IPS-18a (cell line): ENCODE measurements at regions not wholly inside any gene's neighbourhood (a gene's known extent, or its start where the extent isn't known, plus 50 kb on each side); places are given as distances from the start of the nearest gene placed in this dataset.

ENCODE experiments used
- H3K27ac ChIP-seq: one replicate; pipeline ENCODE4 v1.5.1; 2013; ENCODE audit warnings: low read length
- H3K27me3 ChIP-seq: one replicate; pipeline ENCODE4 v1.6.1; 2013; ENCODE audit warnings: mild to moderate bottlenecking, low read length; ENCODE audit not compliant: control insufficient read depth, insufficient read depth
- H3K36me3 ChIP-seq: one replicate; pipeline ENCODE4 v1.6.1; 2013; ENCODE audit warnings: low read depth, low read length; ENCODE audit not compliant: control insufficient read depth
- H3K4me1 ChIP-seq: one replicate; pipeline ENCODE4 v1.6.1; 2013; ENCODE audit warnings: low read depth, low read length; ENCODE audit not compliant: control insufficient read depth
- H3K4me3 ChIP-seq: one replicate; pipeline ENCODE4 v1.5.1; 2013; ENCODE audit warnings: low read length
- H3K9ac ChIP-seq: one replicate; pipeline ENCODE4 v1.6.1; 2013; ENCODE audit warnings: mild to moderate bottlenecking, low read length, moderate library complexity
- H3K9me3 ChIP-seq: one replicate; pipeline ENCODE4 v1.6.1; 2013; ENCODE audit warnings: low read depth, low read length; ENCODE audit not compliant: control insufficient read depth

GRCh38 chr10:107611115-107611514 lies 446.6 kb upstream of the SORCS1 start:
- Histone ChIP-seq H3K27me3 (no peaks in the 10 kb centered on the region), H3K9ac (no peak overlapping the region), H3K4me3 (no peak overlapping the region), H3K36me3 (no peaks in the 10 kb centered on the region), H3K4me1 (no peaks in the 10 kb centered on the region), H3K9me3 (no peaks in the 10 kb centered on the region), H3K27ac (no peak overlapping the region)

GRCh38 chr10:107589081-107589480 lies 424.6 kb upstream of the SORCS1 start:
- H3K27me3 ChIP-seq, result no peaks in the 10 kb centered on the region
- H3K4me1 ChIP-seq, result peaks cover 4% of the 10 kb centered on the region

GRCh38 chr10:107585630-107586029 lies 421.1 kb upstream of the SORCS1 start:
- Histone ChIP-seq H3K27me3 (no peaks in the 10 kb centered on the region), H3K27ac (no peak overlapping the region), H3K9ac (no peak overlapping the region), H3K9me3 (peaks cover 5% of the 10 kb centered on the region), H3K4me3 (no peak overlapping the region), H3K36me3 (no peaks in the 10 kb centered on the region), H3K4me1 (peaks cover 4% of the 10 kb centered on the region)

More at GRCh38 chr10:107589081-107589480, 424.6 kb upstream of the SORCS1 start:
- Histone ChIP-seq H3K36me3 (no peaks in the 10 kb centered on the region), H3K27ac (no peak overlapping the region), H3K9ac (no peak overlapping the region), H3K4me3 (no peak overlapping the region), H3K9me3 (peaks cover 5% of the 10 kb centered on the region)

GRCh38 chr10:107583974-107584373 lies 419.5 kb upstream of the SORCS1 start:
- Histone ChIP-seq H3K36me3 (no peaks in the 10 kb centered on the region), H3K4me1 (peaks cover 4% of the 10 kb centered on the region), H3K9me3 (peaks cover 5% of the 10 kb centered on the region), H3K4me3 (no peak overlapping the region), H3K27ac (no peak overlapping the region), H3K27me3 (no peaks in the 10 kb centered on the region), H3K9ac (no peak overlapping the region)

- Histone ChIP-seq H3K9ac (no peak overlapping the region), H3K9me3 (no peaks in the 10 kb centered on the region), H3K27me3 (no peaks in the 10 kb centered on the region), H3K36me3 (no peaks in the 10 kb centered on the region), H3K27ac (no peak overlapping the region), H3K4me1 (no peaks in the 10 kb centered on the region), H3K4me3 (no peak overlapping the region)
Observed at GRCh38 chr10:107579970-107580369, 415.5 kb upstream of the SORCS1 start.

GRCh38 chr10:107577221-107577620 lies 412.7 kb upstream of the SORCS1 start:
- Histone ChIP-seq H3K9ac (no peak overlapping the region), H3K36me3 (no peaks in the 10 kb centered on the region), H3K4me1 (no peaks in the 10 kb centered on the region), H3K27me3 (no peaks in the 10 kb centered on the region), H3K27ac (no peak overlapping the region), H3K9me3 (no peaks in the 10 kb centered on the region), H3K4me3 (no peak overlapping the region)

GRCh38 chr10:107576746-107577145 lies 412.2 kb upstream of the SORCS1 start:
- H3K9ac ChIP-seq, result no peak overlapping the region
- no peak overlapping the region for H3K4me3 ChIP-seq
- no peaks in the 10 kb centered on the region for H3K9me3 ChIP-seq
- H3K36me3 ChIP-seq, result no peaks in the 10 kb centered on the region
- no peak overlapping the region for H3K27ac ChIP-seq
- H3K27me3 ChIP-seq, result no peaks in the 10 kb centered on the region
- H3K4me1 ChIP-seq, result no peaks in the 10 kb centered on the region

- no peak overlapping the region for H3K27ac ChIP-seq
- H3K9me3 ChIP-seq, result no peaks in the 10 kb centered on the region
- H3K4me1 ChIP-seq, result no peaks in the 10 kb centered on the region
- no peak overlapping the region for H3K9ac ChIP-seq
- H3K27me3 ChIP-seq, result no peaks in the 10 kb centered on the region
- no peaks in the 10 kb centered on the region for H3K36me3 ChIP-seq
- no peak overlapping the region for H3K4me3 ChIP-seq
Observed at GRCh38 chr10:107565014-107565413, 400.5 kb upstream of the SORCS1 start.

GRCh38 chr10:107561136-107561650 lies 396.7 kb upstream of the SORCS1 start:
- Histone ChIP-seq H3K9me3 (no peaks in the 10 kb centered on the region), H3K36me3 (no peaks in the 10 kb centered on the region), H3K4me1 (no peaks in the 10 kb centered on the region), H3K27ac (no peak overlapping the region), H3K27me3 (no peaks in the 10 kb centered on the region), H3K4me3 (no peak overlapping the region), H3K9ac (no peak overlapping the region)

GRCh38 chr10:107557916-107558315 lies 393.4 kb upstream of the SORCS1 start:
- Histone ChIP-seq H3K9me3 (no peaks in the 10 kb centered on the region), H3K4me1 (no peaks in the 10 kb centered on the region), H3K36me3 (no peaks in the 10 kb centered on the region), H3K27ac (no peak overlapping the region), H3K4me3 (no peak overlapping the region), H3K27me3 (no peaks in the 10 kb centered on the region), H3K9ac (no peak overlapping the region)

- Histone ChIP-seq H3K9me3 (no peaks in the 10 kb centered on the region), H3K36me3 (no peaks in the 10 kb centered on the region), H3K27ac (no peak overlapping the region), H3K4me1 (no peaks in the 10 kb centered on the region), H3K27me3 (no peaks in the 10 kb centered on the region), H3K4me3 (no peak overlapping the region), H3K9ac (no peak overlapping the region)
Observed at GRCh38 chr10:107554333-107554732, 389.8 kb upstream of the SORCS1 start.

GRCh38 chr10:107553470-107553869 lies 389.0 kb upstream of the SORCS1 start:
- Histone ChIP-seq H3K36me3 (no peaks in the 10 kb centered on the region), H3K9ac (no peak overlapping the region), H3K9me3 (no peaks in the 10 kb centered on the region), H3K4me3 (no peak overlapping the region), H3K27ac (no peak overlapping the region), H3K4me1 (peaks cover 6% of the 10 kb centered on the region), H3K27me3 (no peaks in the 10 kb centered on the region)
